SK-N-MC (cell line): ENCODE measurements at regions not wholly inside any gene's neighbourhood (a gene's known extent, or its start where the extent isn't known, plus 50 kb on each side); places are given as distances from the start of the nearest gene placed in this dataset.

Experiments
- EZH2 ChIP-seq: fragments of 200-600 bp; sonication (generic); IDR thresholded peaks from one replicate; pipeline ENCODE4 v1.6.1; 2017; ENCODE audit warnings: antibody characterized with exemption
- POLR2AphosphoS5 ChIP-seq: IDR thresholded peaks from 2 replicates; pipeline ENCODE4 v1.6.1; 2012; ENCODE audit warnings: mild to moderate bottlenecking, low read depth, low read length, borderline replicate concordance

DNA sequence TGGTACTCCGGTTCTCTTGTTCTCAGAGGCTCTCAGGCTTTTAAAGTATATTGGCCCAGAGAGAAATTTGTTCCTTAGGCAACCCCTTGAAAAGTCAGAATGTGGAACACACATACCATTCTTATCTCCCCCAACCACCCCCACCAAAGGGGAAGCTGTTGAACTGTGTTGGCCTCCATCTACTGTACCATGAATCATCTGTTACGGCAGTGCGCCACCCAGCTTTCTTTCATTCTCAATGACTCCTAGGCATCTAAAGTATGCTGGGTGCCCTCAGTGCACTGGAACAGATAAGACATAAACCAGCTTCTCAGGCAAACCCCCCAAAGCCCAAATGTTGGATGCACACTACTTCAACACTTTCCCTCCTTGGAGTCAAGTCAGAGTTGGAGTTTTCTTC is 696.2 kb upstream of the TENM4 start:
- no peak for TF ChIP-seq EZH2
- no peak for TF ChIP-seq POLR2AphosphoS5
